COLO829 (cell line): ENCODE measurements at regions not wholly inside any gene's neighbourhood (a gene's known extent, or its start where the extent isn't known, plus 50 kb on each side); places are given as distances from the start of the nearest gene placed in this dataset.
"Not testable (repeated sequence)": the region's sequence is repeated elsewhere in the genome, so short reads cannot be mapped to it uniquely, and the experiment has no call there.

ENCODE experiments used
- DNase-seq: peaks from one replicate; pipeline ENCODE4 v3.0.0; 2012; ENCODE audit warnings: low spot score

DNA sequence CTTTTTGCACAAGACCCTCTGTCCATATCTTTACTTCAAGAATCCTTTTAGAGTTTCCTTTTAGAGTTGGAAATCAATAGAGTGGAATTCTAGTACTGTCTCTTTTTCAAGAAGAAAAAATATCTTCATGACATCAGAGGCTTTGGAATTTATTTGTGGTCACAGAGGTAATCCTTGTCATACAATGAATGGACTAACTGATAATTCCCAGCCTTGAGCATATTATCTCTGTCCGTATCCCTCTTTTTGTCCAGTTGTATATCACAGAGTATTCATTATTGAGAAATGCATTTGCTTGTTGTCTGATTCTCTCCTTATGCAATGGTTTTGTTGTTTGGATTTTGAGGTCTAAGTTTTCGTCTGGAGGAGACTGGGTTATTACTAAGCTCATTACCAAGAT lies 82.0 kb upstream of the HAPLN1 start:
- peak; percentile 11 for DNase-seq

DNA sequence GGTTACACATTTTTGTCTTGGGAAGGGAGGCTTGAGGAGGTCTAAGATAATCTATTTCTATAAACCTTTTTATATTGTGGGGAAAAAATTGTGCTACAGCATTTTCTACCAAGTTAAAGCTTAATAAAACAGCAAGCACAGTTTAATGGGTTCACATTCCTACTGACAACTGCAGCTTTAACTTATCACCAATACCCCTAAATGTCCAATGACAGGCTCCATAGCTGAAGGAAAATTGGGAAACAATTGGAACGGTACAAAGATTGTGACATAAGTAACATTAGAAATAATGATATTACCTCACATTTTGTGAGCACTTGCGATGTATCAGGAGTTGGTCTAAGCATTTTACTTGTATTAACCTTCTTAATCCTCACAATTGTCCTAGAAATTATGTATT lies 79.5 kb upstream of the HAPLN1 start:
- DNase-seq = no peak

DNA sequence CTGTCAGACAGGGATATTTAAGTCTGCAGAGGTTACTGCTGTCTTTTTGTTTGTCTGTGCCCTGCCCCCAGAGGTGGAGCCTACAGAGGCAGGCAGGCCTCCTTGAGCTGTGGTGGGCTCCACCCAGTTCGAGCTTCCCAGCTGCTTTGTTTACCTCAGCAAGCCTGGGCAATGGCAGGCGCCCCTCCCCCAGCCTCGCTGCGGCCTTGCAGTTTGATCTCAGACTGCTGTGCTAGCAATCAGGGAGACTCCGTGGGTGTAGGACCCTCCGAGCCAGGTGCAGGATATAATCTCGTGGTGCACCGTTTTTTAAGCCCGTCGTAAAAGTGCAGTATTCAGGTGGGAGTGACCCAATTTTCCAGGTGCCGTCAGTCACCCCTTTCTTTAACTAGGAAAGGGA lies 78.4 kb upstream of the HAPLN1 start:
- DNase-seq = not testable (repeated sequence)

DNA sequence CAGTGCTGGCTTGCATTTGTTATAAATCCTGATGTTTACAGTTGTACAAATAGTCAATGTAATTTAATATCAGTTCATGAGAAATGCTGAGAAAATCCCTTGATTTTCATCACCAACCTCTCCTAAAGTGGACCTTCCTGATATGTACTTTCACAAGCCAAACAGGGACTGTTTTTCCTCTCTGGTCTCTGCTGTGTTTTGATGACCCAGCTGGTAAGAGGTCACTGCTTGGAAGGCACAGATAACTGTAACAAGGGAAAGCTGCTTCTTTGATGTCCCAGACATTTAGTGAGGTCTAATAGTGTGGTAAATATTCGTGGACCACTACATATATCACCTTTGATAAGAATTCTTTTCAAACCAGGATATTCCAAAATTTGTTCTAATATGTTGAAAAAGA lies 68.7 kb upstream of the HAPLN1 start:
- DNase-seq = no peak

DNA sequence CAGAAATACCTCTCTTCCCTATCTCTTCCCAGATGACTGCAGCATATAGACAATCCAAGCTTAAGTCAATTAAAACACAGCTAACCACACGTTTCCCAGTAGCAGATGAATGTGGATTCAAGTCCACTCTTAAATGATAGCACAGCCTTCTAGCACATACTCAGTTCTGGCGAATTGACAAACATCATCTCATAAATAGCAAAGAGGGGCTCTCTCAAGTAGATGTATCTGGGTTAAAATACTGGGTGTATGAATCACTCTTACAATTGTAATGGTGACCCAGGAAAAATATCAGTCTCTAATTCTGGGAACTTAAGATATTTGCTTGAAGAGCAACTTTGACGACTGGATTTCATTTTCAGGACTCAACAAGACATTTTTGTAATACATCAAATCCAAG lies 67.0 kb upstream of the HAPLN1 start:
- no peak for DNase-seq

DNA sequence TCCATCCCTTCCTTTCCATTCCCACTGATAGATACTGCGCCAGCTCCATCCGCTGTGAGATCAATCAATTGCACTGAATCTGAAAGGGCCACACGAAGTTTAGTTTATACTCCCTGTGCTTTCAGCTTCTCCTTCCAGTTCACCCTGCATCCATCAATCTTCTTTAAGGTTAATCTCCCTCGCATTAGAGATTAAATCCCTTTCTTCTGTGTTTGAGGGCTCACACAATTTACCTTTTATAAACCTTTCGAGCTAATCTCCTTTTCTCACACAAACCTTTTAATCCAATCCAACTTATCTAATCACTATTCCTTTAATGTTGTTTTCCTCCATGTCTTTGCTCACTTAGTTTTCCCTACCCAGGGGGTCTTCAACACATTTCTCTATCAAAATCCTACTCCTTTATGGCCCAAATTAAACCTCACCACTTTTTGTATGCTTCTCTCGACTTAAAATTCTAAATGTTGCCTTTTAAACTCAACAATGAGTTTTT lies 64.6 kb upstream of the HAPLN1 start:
- DNase-seq = no peak

DNA sequence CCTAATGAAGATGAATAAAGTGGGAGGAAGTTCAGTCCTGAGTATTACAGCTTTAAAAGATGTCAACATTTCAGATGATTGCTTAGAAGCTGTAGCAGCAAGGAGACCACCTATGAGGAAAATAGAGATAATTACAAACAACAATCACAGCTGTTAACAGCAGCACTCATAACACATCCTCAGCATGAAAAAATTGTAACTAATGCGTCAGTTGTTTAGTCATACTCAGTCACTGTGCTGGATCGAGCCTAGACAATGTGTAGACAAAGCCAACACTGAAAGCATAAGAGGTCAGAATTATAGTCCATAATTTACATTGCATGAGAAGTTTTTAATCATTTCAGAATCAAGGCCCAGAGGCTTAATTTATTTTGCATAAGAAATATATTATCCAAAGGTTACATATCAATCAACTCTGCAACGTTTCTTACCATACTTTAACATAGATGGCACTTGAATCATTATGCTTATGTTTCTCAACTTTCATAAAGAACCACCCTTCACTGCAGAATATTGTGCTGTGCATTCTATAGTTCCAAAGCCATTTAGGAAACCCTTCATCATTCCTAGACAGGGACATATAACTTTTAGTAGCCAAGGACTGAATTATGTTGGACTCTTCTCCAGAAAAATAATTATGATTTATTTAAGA lies 60.2 kb upstream of the HAPLN1 start:
- DNase-seq = no peak

DNA sequence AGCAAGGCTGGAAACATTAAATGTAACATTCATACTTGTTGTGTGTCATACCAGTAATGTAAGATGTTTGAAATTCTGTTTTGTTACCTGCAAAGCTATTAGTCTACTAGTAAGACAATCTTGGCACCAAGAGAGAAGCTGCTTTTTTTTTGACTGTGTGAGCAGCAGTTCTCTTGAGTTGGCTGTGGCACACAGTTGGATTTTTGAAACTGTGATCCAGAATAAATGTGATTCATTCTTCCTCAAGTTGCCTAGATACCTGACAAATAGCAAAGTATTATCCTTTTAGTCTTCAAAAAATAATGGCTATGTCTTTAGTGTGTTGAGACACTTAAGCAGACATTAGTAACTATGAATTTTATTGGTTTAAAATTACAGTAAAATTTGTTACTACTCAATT lies 57.2 kb upstream of the HAPLN1 start:
- no peak for DNase-seq

DNA sequence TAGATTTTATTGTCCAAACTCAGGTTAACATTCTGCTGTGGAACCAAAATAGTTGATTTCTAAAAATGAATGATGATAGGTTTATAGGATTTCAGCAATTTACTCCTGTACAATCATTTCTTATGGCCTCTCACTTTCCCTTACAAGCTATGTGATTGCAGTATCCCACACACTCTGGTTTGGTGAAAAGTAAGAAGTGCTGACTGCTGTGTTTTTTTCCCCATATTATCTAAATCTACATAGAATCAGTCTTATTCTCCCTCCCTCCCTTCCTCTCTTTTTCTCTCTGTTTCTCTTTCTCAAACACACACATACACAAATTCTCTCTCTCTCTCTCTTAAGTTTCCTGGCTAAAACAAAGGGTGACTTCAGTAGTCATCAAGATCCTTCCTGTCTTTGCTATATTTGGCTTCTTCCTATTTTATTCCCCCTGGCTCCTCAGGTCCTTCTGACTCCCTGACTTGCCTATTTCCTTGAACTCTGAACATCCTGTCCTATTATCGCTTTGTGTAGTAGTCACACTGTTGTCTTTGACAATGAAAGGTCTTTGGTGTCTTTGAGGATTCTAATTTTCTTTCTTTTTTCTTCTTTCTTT lies 55.9 kb upstream of the HAPLN1 start:
- peak; percentile 18 for DNase-seq
